IPS-20b (cell line): ENCODE measurements at regions not wholly inside any gene's neighbourhood (a gene's known extent, or its start where the extent isn't known, plus 50 kb on each side); places are given as distances from the start of the nearest gene placed in this dataset.

Experiments
- H3K27ac ChIP-seq: one replicate; pipeline ENCODE4 v1.5.1; 2013; ENCODE audit warnings: low read length
- H3K27me3 ChIP-seq: 2 replicates; pipeline ENCODE4 v1.6.1; 2013; ENCODE audit warnings: mild to moderate bottlenecking, low read length, inconsistent platforms; ENCODE audit not compliant: insufficient read depth
- H3K36me3 ChIP-seq: 2 replicates; pipeline ENCODE4 v1.6.1; 2013; ENCODE audit warnings: low read depth, mild to moderate bottlenecking, inconsistent platforms, low read length, moderate library complexity; ENCODE audit not compliant: insufficient read depth
- H3K4me1 ChIP-seq: 2 replicates; pipeline ENCODE4 v1.6.1; 2013; ENCODE audit warnings: mild to moderate bottlenecking, control low read depth, inconsistent platforms, low read length, moderate library complexity; ENCODE audit not compliant: insufficient read depth
- H3K4me3 ChIP-seq: 2 replicates; pipeline ENCODE4 v1.5.1; 2013; ENCODE audit warnings: mild to moderate bottlenecking, low read length, inconsistent platforms
- H3K9ac ChIP-seq: 2 replicates; pipeline ENCODE4 v1.6.1; 2013; ENCODE audit warnings: low read depth, mild to moderate bottlenecking, inconsistent platforms, low read length, moderate library complexity
- H3K9me3 ChIP-seq: 2 replicates; pipeline ENCODE4 v1.6.1; 2013; ENCODE audit warnings: mild to moderate bottlenecking, low read depth, low read length, inconsistent platforms; ENCODE audit not compliant: insufficient read depth

GRCh38 chr4:129167640-129168260 lies 71.8 kb downstream of the C4orf33 start:
- H3K27me3 ChIP-seq, result no peaks in the 10 kb centered on the region
- no peak overlapping the region for H3K27ac ChIP-seq
- peak overlapping the region; percentile 52; the same call in 1 of the 2 replicates for H3K4me3 ChIP-seq
- peaks cover 2% of the 10 kb centered on the region; the same call in 1 of the 2 replicates for H3K4me1 ChIP-seq
- H3K9me3 ChIP-seq, result no peaks in the 10 kb centered on the region
- no peaks in the 10 kb centered on the region for H3K36me3 ChIP-seq
- no peak overlapping the region for H3K9ac ChIP-seq

GRCh38 chr4:129172181-129172580 lies 76.2 kb downstream of the C4orf33 start:
- H3K36me3 ChIP-seq, result no peaks in the 10 kb centered on the region
- no peak overlapping the region for H3K4me3 ChIP-seq
- no peaks in the 10 kb centered on the region for H3K9me3 ChIP-seq
- H3K27ac ChIP-seq, result no peak overlapping the region
- H3K27me3 ChIP-seq, result no peaks in the 10 kb centered on the region
- H3K9ac ChIP-seq, result no peak overlapping the region
- H3K4me1 ChIP-seq, result no peaks in the 10 kb centered on the region

GRCh38 chr4:129176864-129177263 lies 80.9 kb downstream of the C4orf33 start:
- Histone ChIP-seq H3K27ac (no peak overlapping the region), H3K4me1 (no peaks in the 10 kb centered on the region; the same call in 1 of the 2 replicates), H3K27me3 (no peaks in the 10 kb centered on the region), H3K9me3 (no peaks in the 10 kb centered on the region), H3K36me3 (no peaks in the 10 kb centered on the region), H3K9ac (no peak overlapping the region), H3K4me3 (no peak overlapping the region)

- no peak overlapping the region for H3K27ac ChIP-seq
- no peak overlapping the region for H3K9ac ChIP-seq
- H3K4me3 ChIP-seq, result no peak overlapping the region
- no peaks in the 10 kb centered on the region for H3K27me3 ChIP-seq
- no peaks in the 10 kb centered on the region; the same call in 1 of the 2 replicates for H3K4me1 ChIP-seq
- no peaks in the 10 kb centered on the region for H3K9me3 ChIP-seq
- no peaks in the 10 kb centered on the region for H3K36me3 ChIP-seq
These were observed 83.3 kb downstream of the C4orf33 start for GRCh38 chr4:129179276-129179675.

GRCh38 chr4:129189630-129190029 lies 93.7 kb downstream of the C4orf33 start:
- Histone ChIP-seq H3K4me1 (no peaks in the 10 kb centered on the region), H3K36me3 (no peaks in the 10 kb centered on the region), H3K9me3 (no peaks in the 10 kb centered on the region), H3K9ac (no peak overlapping the region), H3K27me3 (no peaks in the 10 kb centered on the region), H3K4me3 (no peak overlapping the region), H3K27ac (no peak overlapping the region)

- H3K4me1 ChIP-seq, result no peaks in the 10 kb centered on the region
- H3K27me3 ChIP-seq, result no peaks in the 10 kb centered on the region
- no peak overlapping the region for H3K9ac ChIP-seq
- H3K27ac ChIP-seq, result no peak overlapping the region
- H3K4me3 ChIP-seq, result no peak overlapping the region
- no peaks in the 10 kb centered on the region for H3K9me3 ChIP-seq
- H3K36me3 ChIP-seq, result no peaks in the 10 kb centered on the region
These were observed 97.6 kb downstream of the C4orf33 start for GRCh38 chr4:129193357-129194100.

GRCh38 chr4:129208481-129208880 lies 112.5 kb downstream of the C4orf33 start:
- H3K27me3 ChIP-seq, result no peaks in the 10 kb centered on the region
- H3K4me1 ChIP-seq, result peaks cover 7% of the 10 kb centered on the region
- H3K27ac ChIP-seq, result no peak overlapping the region
- H3K9ac ChIP-seq, result no peak overlapping the region
- no peak overlapping the region for H3K4me3 ChIP-seq
- H3K36me3 ChIP-seq, result no peaks in the 10 kb centered on the region
- H3K9me3 ChIP-seq, result no peaks in the 10 kb centered on the region

- H3K9me3 ChIP-seq, result no peaks in the 10 kb centered on the region
- H3K4me3 ChIP-seq, result no peak overlapping the region
- no peaks in the 10 kb centered on the region for H3K27me3 ChIP-seq
- no peaks in the 10 kb centered on the region for H3K4me1 ChIP-seq
- no peak overlapping the region for H3K9ac ChIP-seq
- H3K27ac ChIP-seq, result no peak overlapping the region
- no peaks in the 10 kb centered on the region for H3K36me3 ChIP-seq
These were observed 117.7 kb downstream of the C4orf33 start for GRCh38 chr4:129213692-129214091.

- Histone ChIP-seq H3K27ac (no peak overlapping the region), H3K9me3 (no peaks in the 10 kb centered on the region), H3K4me3 (no peak overlapping the region), H3K4me1 (no peaks in the 10 kb centered on the region), H3K27me3 (no peaks in the 10 kb centered on the region), H3K9ac (no peak overlapping the region), H3K36me3 (no peaks in the 10 kb centered on the region)
These were observed 122.4 kb downstream of the C4orf33 start for GRCh38 chr4:129218360-129218759.

- H3K9me3 ChIP-seq, result no peaks in the 10 kb centered on the region
- no peaks in the 10 kb centered on the region; the same call in 1 of the 2 replicates for H3K4me1 ChIP-seq
- no peak overlapping the region for H3K4me3 ChIP-seq
- no peak overlapping the region for H3K9ac ChIP-seq
- no peaks in the 10 kb centered on the region for H3K27me3 ChIP-seq
- no peaks in the 10 kb centered on the region for H3K36me3 ChIP-seq
- no peak overlapping the region for H3K27ac ChIP-seq
These were observed 122.9 kb downstream of the C4orf33 start for GRCh38 chr4:129218897-129219296.

- Histone ChIP-seq H3K27ac (no peak overlapping the region), H3K4me3 (no peak overlapping the region), H3K36me3 (no peaks in the 10 kb centered on the region), H3K9me3 (no peaks in the 10 kb centered on the region), H3K4me1 (no peaks in the 10 kb centered on the region; the same call in 1 of the 2 replicates), H3K9ac (no peak overlapping the region), H3K27me3 (no peaks in the 10 kb centered on the region)
These were observed 124.3 kb downstream of the C4orf33 start for GRCh38 chr4:129220254-129220653.

GRCh38 chr4:129223945-129224344 lies 128.0 kb downstream of the C4orf33 start:
- H3K9ac ChIP-seq, result no peak overlapping the region

More at GRCh38 chr4:129223945-129224344, 128.0 kb downstream of the C4orf33 start:
- Histone ChIP-seq H3K4me1 (no peaks in the 10 kb centered on the region; the same call in 1 of the 2 replicates), H3K9me3 (no peaks in the 10 kb centered on the region), H3K36me3 (no peaks in the 10 kb centered on the region), H3K27ac (no peak overlapping the region), H3K4me3 (no peak overlapping the region), H3K27me3 (no peaks in the 10 kb centered on the region)
